HEK293 (cell line): ENCODE measurements at regions not wholly inside any gene's neighbourhood (a gene's known extent, or its start where the extent isn't known, plus 50 kb on each side); places are given as distances from the start of the nearest gene placed in this dataset.

Source experiments
- ATF2 ChIP-seq: fragments of 450-650 bp; formaldehyde crosslinking; IDR thresholded peaks from 2 replicates; pipeline ENCODE4 v1.5.1; 2016; ENCODE audit warnings: missing biosample characterization, missing genetic modification characterization, low read depth
- BCL11A ChIP-seq: fragments of 450-650 bp; formaldehyde crosslinking; IDR thresholded peaks from 2 replicates; pipeline ENCODE4 v1.5.1; 2016; ENCODE audit warnings: low read depth, missing biosample characterization, missing genetic modification characterization
- KLF17 ChIP-seq: fragments of 450-650 bp; formaldehyde crosslinking; IDR thresholded peaks from 2 replicates; pipeline ENCODE4 v1.5.1; 2016; ENCODE audit warnings: missing biosample characterization, missing genetic modification characterization
- MZF1 ChIP-seq: fragments of 450-650 bp; formaldehyde crosslinking; IDR thresholded peaks from 2 replicates; pipeline ENCODE4 v1.5.1; 2017; ENCODE audit warnings: missing biosample characterization, missing genetic modification characterization, borderline replicate concordance
- SETDB1 ChIP-seq: IDR thresholded peaks from one replicate; pipeline ENCODE4 v1.6.1; 2017; ENCODE audit warnings: mild to moderate bottlenecking, low read length, moderate library complexity, mixed read lengths; ENCODE audit not compliant: insufficient read length
- SP7 ChIP-seq: fragments of 450-650 bp; formaldehyde crosslinking; IDR thresholded peaks from 2 replicates; pipeline ENCODE4 v1.5.1; 2016; ENCODE audit warnings: missing biosample characterization, missing genetic modification characterization
- WT1 ChIP-seq: fragments of 450-650 bp; formaldehyde crosslinking; IDR thresholded peaks from 2 replicates; pipeline ENCODE4 v1.5.1; 2016; ENCODE audit warnings: missing biosample characterization, missing genetic modification characterization
- YY1 ChIP-seq: fragments of 450-650 bp; formaldehyde crosslinking; IDR thresholded peaks from 2 replicates; pipeline ENCODE4 v1.5.1; 2018; ENCODE audit warnings: missing biosample characterization, missing genetic modification characterization
- ZBTB17 ChIP-seq: fragments of 450-650 bp; formaldehyde crosslinking; IDR thresholded peaks from 2 replicates; pipeline ENCODE4 v1.5.1; 2016; ENCODE audit warnings: missing biosample characterization, missing genetic modification characterization
- ZBTB48 ChIP-seq: fragments of 450-650 bp; formaldehyde crosslinking; IDR thresholded peaks from 2 replicates; pipeline ENCODE4 v1.5.1; 2016; ENCODE audit warnings: missing biosample characterization, missing genetic modification characterization
- ZBTB6 ChIP-seq: fragments of 450-650 bp; formaldehyde crosslinking; IDR thresholded peaks from 2 replicates; pipeline ENCODE4 v1.5.1; 2017; ENCODE audit warnings: missing biosample characterization, missing genetic modification characterization
- ZBTB7A ChIP-seq: fragments of 450-650 bp; formaldehyde crosslinking; IDR thresholded peaks from 2 replicates; pipeline ENCODE4 v1.5.1; 2016; ENCODE audit warnings: low read depth, missing biosample characterization, missing genetic modification characterization
- ZBTB8A ChIP-seq: fragments of 450-650 bp; formaldehyde crosslinking; IDR thresholded peaks from 2 replicates; pipeline ENCODE4 v1.5.1; 2016; ENCODE audit warnings: missing biosample characterization, missing genetic modification characterization
- ZEB2 ChIP-seq: fragments of 450-650 bp; formaldehyde crosslinking; IDR thresholded peaks from 2 replicates; pipeline ENCODE4 v1.5.1; 2016; ENCODE audit warnings: missing biosample characterization, missing genetic modification characterization
- ZFP3 ChIP-seq: fragments of 450-650 bp; formaldehyde crosslinking; IDR thresholded peaks from 2 replicates; pipeline ENCODE4 v1.5.1; 2016; ENCODE audit warnings: low read depth, missing biosample characterization, missing genetic modification characterization
- ZFP69B ChIP-seq: fragments of 450-650 bp; formaldehyde crosslinking; IDR thresholded peaks from 2 replicates; pipeline ENCODE4 v1.5.1; 2016; ENCODE audit warnings: missing biosample characterization, missing genetic modification characterization
- ZNF112 ChIP-seq: fragments of 450-650 bp; formaldehyde crosslinking; IDR thresholded peaks from 2 replicates; pipeline ENCODE4 v1.5.0; 2017; ENCODE audit warnings: missing biosample characterization, missing genetic modification characterization
- ZNF121 ChIP-seq: fragments of 450-650 bp; formaldehyde crosslinking; IDR thresholded peaks from 2 replicates; pipeline ENCODE4 v1.5.1; 2016; ENCODE audit warnings: missing biosample characterization, missing genetic modification characterization
- ZNF132 ChIP-seq: fragments of 450-650 bp; formaldehyde crosslinking; IDR thresholded peaks from 2 replicates; pipeline ENCODE4 v1.5.1; 2017; ENCODE audit warnings: missing biosample characterization, missing genetic modification characterization, borderline replicate concordance
- ZNF133 ChIP-seq: fragments of 450-650 bp; formaldehyde crosslinking; IDR thresholded peaks from 2 replicates; pipeline ENCODE4 v1.5.1; 2016; ENCODE audit warnings: missing biosample characterization, missing genetic modification characterization
- ZNF184 ChIP-seq: fragments of 450-650 bp; IDR thresholded peaks from 2 replicates; pipeline ENCODE4 v1.5.1; 2018; ENCODE audit warnings: missing biosample characterization, mild to moderate bottlenecking, missing genetic modification characterization
- ZNF239 ChIP-seq: fragments of 450-650 bp; formaldehyde crosslinking; IDR thresholded peaks from 2 replicates; pipeline ENCODE4 v1.5.1; 2016; ENCODE audit warnings: missing biosample characterization, missing genetic modification characterization
- ZNF335 ChIP-seq: fragments of 450-650 bp; formaldehyde crosslinking; conservative IDR thresholded peaks from 2 replicates; pipeline ENCODE4 v1.5.1; 2016; ENCODE audit warnings: missing biosample characterization, missing genetic modification characterization
- ZNF37A ChIP-seq: fragments of 450-650 bp; IDR thresholded peaks from 2 replicates; pipeline ENCODE4 v1.5.1; 2018; ENCODE audit warnings: missing biosample characterization, missing genetic modification characterization
- ZNF558 ChIP-seq: fragments of 450-650 bp; formaldehyde crosslinking; IDR thresholded peaks from 2 replicates; pipeline ENCODE4 v1.5.1; 2016; ENCODE audit warnings: missing biosample characterization, missing genetic modification characterization
- ZNF580 ChIP-seq: fragments of 450-650 bp; formaldehyde crosslinking; IDR thresholded peaks from 2 replicates; pipeline ENCODE4 v1.5.1; 2016; ENCODE audit warnings: missing biosample characterization, missing genetic modification characterization
- ZNF785 ChIP-seq: fragments of 450-650 bp; formaldehyde crosslinking; IDR thresholded peaks from 2 replicates; pipeline ENCODE4 v1.5.1; 2016; ENCODE audit warnings: missing biosample characterization, missing genetic modification characterization
- TF ChIP-seq, protein P1 (sequence below): fragments of 450-650 bp; formaldehyde crosslinking; IDR thresholded peaks from 2 replicates; pipeline ENCODE4 v1.5.1; 2016; ENCODE audit warnings: missing biosample characterization, missing genetic modification characterization
- TF ChIP-seq, protein P2 (sequence below): fragments of 450-650 bp; formaldehyde crosslinking; IDR thresholded peaks from 2 replicates; pipeline ENCODE4 v1.5.1; 2016; ENCODE audit warnings: missing biosample characterization, missing genetic modification characterization
- TF ChIP-seq, protein P3 (sequence below): fragments of 450-650 bp; formaldehyde crosslinking; IDR thresholded peaks from 2 replicates; pipeline ENCODE4 v1.5.1; 2017; ENCODE audit warnings: missing biosample characterization, missing genetic modification characterization

DNA sequence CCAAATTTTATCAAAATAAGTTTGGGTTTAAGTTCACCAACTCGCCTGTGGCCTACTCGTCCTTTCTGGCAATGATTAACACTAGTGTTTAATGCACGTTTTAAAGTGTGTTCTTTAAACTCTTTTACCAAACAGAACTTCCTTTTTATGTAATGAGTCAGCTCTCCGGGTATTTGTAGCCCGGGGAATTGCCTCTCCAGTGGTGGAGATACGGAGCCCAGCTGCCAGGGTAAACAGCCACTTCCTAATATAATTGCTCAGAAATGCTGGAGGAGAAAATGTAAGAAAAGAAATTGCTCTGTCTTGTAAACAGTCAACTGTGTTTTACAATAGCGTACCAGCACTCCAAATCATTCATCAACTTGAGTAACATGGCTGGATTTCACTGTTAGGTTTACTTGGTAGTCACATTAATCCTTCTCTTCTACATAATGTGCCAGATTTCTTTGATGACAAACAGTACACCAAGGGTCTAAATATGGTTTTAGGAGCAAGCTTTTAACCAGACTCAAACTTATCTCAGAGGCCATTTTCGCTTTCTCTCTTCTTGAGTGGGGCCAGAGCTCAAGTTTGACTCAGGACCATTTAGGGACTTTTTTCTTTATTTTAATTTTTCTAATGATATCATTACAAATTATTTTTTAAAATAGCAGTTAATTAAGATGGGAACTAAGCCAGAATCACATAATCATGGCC is 101.2 kb upstream of the SLC38A2 start (continued):
- TF ChIP-seq ATF2 (tag by site-specific recombination) = no peak
- peak; percentile 74 for TF ChIP-seq ZBTB8A
- TF ChIP-seq ZBTB48 = no peak
- peak; percentile 52 for TF ChIP-seq ZNF335 (tag by site-specific recombination)
- TF ChIP-seq, protein P1, sequence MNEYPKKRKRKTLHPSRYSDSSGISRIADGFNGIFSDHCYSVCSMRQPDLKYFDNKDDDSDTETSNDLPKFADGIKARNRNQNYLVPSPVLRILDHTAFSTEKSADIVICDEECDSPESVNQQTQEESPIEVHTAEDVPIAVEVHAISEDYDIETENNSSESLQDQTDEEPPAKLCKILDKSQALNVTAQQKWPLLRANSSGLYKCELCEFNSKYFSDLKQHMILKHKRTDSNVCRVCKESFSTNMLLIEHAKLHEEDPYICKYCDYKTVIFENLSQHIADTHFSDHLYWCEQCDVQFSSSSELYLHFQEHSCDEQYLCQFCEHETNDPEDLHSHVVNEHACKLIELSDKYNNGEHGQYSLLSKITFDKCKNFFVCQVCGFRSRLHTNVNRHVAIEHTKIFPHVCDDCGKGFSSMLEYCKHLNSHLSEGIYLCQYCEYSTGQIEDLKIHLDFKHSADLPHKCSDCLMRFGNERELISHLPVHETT (tag by site-specific recombination) = no peak
- peak; percentile 72; the same call in 1 of the 2 replicates for TF ChIP-seq MZF1 (tag by site-specific recombination)
- no peak for TF ChIP-seq ZNF37A (tag by site-specific recombination)
- no peak for TF ChIP-seq ZNF121
- TF ChIP-seq, protein P2, sequence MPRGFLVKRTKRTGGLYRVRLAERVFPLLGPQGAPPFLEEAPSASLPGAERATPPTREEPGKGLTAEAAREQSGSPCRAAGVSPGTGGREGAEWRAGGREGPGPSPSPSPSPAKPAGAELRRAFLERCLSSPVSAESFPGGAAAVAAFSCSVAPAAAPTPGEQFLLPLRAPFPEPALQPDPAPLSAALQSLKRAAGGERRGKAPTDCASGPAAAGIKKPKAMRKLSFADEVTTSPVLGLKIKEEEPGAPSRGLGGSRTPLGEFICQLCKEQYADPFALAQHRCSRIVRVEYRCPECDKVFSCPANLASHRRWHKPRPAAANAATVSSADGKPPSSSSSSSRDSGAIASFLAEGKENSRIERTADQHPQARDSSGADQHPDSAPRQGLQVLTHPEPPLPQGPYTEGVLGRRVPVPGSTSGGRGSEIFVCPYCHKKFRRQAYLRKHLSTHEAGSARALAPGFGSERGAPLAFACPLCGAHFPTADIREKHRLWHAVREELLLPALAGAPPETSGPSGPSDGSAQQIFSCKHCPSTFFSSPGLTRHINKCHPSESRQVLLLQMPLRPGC (tag by site-specific recombination) = peak; percentile 67
- TF ChIP-seq ZNF132 = no peak
- TF ChIP-seq ZNF239 (tag by site-specific recombination) = no peak
- peak; percentile 43; the same call in 1 of the 2 replicates for TF ChIP-seq SP7
- no peak for TF ChIP-seq ZBTB7A
- TF ChIP-seq ZNF112 (tag by site-specific recombination) = no peak
- TF ChIP-seq YY1 (tag by site-specific recombination) = no peak
- TF ChIP-seq SETDB1 = no peak
- TF ChIP-seq ZBTB17 (tag by site-specific recombination) = peak; percentile 39
- TF ChIP-seq ZNF580 (tag by site-specific recombination) = 0 out of 2 replicates have a peak, but pooled peaks have one; percentile 25
- TF ChIP-seq ZNF558 (tag by site-specific recombination) = peak; percentile 45; the same call in 1 of the 2 replicates
- no peak for TF ChIP-seq ZFP69B (tag by site-specific recombination)
- TF ChIP-seq ZNF133 (tag by site-specific recombination) = no peak
- no peak for TF ChIP-seq ZNF785 (tag by site-specific recombination)
- peak; percentile 92 for TF ChIP-seq ZEB2 (tag by site-specific recombination)
- TF ChIP-seq KLF17 (tag by site-specific recombination) = no peak
- TF ChIP-seq ZFP3 = no peak
- peak; percentile 43; the same call in 1 of the 2 replicates for TF ChIP-seq BCL11A (tag by site-specific recombination)
- peak; percentile 52 for TF ChIP-seq WT1
- TF ChIP-seq, protein P3, sequence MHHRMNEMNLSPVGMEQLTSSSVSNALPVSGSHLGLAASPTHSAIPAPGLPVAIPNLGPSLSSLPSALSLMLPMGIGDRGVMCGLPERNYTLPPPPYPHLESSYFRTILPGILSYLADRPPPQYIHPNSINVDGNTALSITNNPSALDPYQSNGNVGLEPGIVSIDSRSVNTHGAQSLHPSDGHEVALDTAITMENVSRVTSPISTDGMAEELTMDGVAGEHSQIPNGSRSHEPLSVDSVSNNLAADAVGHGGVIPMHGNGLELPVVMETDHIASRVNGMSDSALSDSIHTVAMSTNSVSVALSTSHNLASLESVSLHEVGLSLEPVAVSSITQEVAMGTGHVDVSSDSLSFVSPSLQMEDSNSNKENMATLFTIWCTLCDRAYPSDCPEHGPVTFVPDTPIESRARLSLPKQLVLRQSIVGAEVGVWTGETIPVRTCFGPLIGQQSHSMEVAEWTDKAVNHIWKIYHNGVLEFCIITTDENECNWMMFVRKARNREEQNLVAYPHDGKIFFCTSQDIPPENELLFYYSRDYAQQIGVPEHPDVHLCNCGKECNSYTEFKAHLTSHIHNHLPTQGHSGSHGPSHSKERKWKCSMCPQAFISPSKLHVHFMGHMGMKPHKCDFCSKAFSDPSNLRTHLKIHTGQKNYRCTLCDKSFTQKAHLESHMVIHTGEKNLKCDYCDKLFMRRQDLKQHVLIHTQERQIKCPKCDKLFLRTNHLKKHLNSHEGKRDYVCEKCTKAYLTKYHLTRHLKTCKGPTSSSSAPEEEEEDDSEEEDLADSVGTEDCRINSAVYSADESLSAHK (tag by site-specific recombination) = peak; percentile 67
- peak; percentile 79 for TF ChIP-seq ZNF184 (tag by site-specific recombination)
- no peak for TF ChIP-seq ZBTB6 (tag by site-specific recombination)
